ENCODE measurements at regions not wholly inside any gene's neighbourhood (a gene's known extent, or its start where the extent isn't known, plus 50 kb on each side); places are given as distances from the start of the nearest gene placed in this dataset.

DNA sequence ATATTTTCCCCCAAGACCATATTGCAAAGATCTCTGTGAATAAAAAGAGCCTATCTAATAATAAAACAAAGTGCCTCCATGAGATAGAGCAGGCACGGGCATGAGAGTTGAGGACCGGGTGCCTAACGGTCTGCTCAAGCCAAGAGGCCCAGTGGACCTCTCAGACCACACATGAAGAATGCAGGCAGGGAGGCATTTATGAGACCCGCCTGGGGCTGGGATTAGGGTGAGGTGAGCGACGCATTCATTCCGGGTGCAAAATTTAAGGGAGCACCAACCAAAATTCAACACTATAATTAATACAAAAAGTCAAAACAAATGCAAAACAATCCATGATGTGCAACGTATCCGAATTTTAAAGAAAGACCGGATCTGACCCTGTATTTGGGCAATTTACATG is 108.5 kb downstream of the MAF start (continued):
- TF ChIP-seq, protein P1, sequence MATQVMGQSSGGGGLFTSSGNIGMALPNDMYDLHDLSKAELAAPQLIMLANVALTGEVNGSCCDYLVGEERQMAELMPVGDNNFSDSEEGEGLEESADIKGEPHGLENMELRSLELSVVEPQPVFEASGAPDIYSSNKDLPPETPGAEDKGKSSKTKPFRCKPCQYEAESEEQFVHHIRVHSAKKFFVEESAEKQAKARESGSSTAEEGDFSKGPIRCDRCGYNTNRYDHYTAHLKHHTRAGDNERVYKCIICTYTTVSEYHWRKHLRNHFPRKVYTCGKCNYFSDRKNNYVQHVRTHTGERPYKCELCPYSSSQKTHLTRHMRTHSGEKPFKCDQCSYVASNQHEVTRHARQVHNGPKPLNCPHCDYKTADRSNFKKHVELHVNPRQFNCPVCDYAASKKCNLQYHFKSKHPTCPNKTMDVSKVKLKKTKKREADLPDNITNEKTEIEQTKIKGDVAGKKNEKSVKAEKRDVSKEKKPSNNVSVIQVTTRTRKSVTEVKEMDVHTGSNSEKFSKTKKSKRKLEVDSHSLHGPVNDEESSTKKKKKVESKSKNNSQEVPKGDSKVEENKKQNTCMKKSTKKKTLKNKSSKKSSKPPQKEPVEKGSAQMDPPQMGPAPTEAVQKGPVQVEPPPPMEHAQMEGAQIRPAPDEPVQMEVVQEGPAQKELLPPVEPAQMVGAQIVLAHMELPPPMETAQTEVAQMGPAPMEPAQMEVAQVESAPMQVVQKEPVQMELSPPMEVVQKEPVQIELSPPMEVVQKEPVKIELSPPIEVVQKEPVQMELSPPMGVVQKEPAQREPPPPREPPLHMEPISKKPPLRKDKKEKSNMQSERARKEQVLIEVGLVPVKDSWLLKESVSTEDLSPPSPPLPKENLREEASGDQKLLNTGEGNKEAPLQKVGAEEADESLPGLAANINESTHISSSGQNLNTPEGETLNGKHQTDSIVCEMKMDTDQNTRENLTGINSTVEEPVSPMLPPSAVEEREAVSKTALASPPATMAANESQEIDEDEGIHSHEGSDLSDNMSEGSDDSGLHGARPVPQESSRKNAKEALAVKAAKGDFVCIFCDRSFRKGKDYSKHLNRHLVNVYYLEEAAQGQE (IDR thresholded peaks at IDR 0.05; ENCODE audit: low read depth) = no peak

DNA sequence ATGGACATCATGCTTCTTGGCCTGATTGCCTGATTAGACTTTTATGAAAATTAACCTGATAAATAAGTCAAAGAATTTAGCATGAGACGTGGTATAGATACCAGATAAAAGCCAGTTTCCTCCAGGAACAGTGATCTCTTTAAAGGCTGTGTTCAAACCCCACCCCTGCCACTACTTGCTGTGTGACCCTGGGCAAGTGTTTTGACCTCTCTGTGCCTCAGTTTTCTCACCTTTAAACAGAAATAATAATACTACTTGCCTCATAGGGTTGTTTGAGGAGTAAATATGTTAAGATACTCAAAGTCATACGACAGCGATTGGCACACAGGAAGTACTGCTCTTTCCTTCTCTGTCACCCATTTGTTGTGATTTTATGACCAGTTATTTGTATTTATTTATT is 115.5 kb downstream of the MAF start:
- intact Hi-C loops (cut with micrococcal nuclease) = no loop called here
- Histone ChIP-seq H3K4me1 (ENCODE audit: control insufficient read depth in 1 of 2, insufficient read depth in 2 of 2, low read length in 2 of 2) (no peaks in the 10 kb centered on the region), H3K27me3 (ENCODE audit: insufficient read depth, low read length) (no peaks in the 10 kb centered on the region), H3K4me3 (replicated peaks in 1 of 2; ENCODE audit: low read depth in 1 of 2, low read length in 2 of 2) (no peak overlapping the region), H2AFZ (ENCODE audit: low read depth, low read length, poor library complexity, severe bottlenecking) (no peak overlapping the region), H3K4me2 (ENCODE audit: low read length) (no peak overlapping the region), H3K79me2 (ENCODE audit: insufficient read depth, low read length) (no peaks in the 10 kb centered on the region), H3K9ac (ENCODE audit: low read length) (no peak overlapping the region), H4K20me1 (ENCODE audit: insufficient read depth) (no peaks in the 10 kb centered on the region), H3K27ac (ENCODE audit: low read depth, low read length) (no peak overlapping the region), H3K9me3 (ENCODE audit: control insufficient read depth in 1 of 2, insufficient read depth in 1 of 2, low read depth in 1 of 2, low read length in 2 of 2) (peaks cover 26 to 40% of the 10 kb centered on the region in 2 experiments; a peak in 2 of 4 replicates), H3K9me2 (ENCODE audit: insufficient read depth) (no peaks in the 10 kb centered on the region), H3K36me3 (ENCODE audit: control insufficient read depth in 1 of 2, insufficient read depth in 2 of 2, low read length in 2 of 2) (no peaks in the 10 kb centered on the region)
- no TSS peak for BruUV-seq (replicated peaks)
- TF ChIP-seq ZBTB33 (IDR thresholded peaks at IDR 0.05; ENCODE audit: extremely low read depth, insufficient replicate concordance, low read length) = no peak
- TF ChIP-seq EZH2 (IDR thresholded peaks at IDR 0.05) = no peak
- no peak for TF ChIP-seq POLR2AphosphoS5 (IDR thresholded peaks at IDR 0.05; ENCODE audit: low read depth, low read length)
- no peak for TF ChIP-seq SP1 (IDR thresholded peaks at IDR 0.05; ENCODE audit: low read depth)
- no peak for TF ChIP-seq SIN3A (IDR thresholded peaks at IDR 0.05; ENCODE audit: low read depth)
- TF ChIP-seq EGR1 (IDR thresholded peaks at IDR 0.05; ENCODE audit: low read depth) = no peak
- ChIA-PET CTCF (no interaction called here), POLR2A (no interaction called here), RAD21 (ENCODE audit: low non-redundant PET in 1 of 2, low total read pairs in 2 of 2, uncharacterized antibody in 2 of 2, unreplicated experiment in 2 of 2) (no interaction called here)
- DNase-seq (ENCODE audit: low read depth, low spot score) (no peak), ATAC-seq (no peak)
